ENCODE measurements at regions not wholly inside any gene's neighbourhood (a gene's known extent, or its start where the extent isn't known, plus 50 kb on each side); places are given as distances from the start of the nearest gene placed in this dataset.

GRCh38 chr4:137635108-137635507 lies 102.8 kb upstream of the PCDH18 start:
- DNase-seq (ENCODE audit: low read depth, low spot score): no peak

DNA sequence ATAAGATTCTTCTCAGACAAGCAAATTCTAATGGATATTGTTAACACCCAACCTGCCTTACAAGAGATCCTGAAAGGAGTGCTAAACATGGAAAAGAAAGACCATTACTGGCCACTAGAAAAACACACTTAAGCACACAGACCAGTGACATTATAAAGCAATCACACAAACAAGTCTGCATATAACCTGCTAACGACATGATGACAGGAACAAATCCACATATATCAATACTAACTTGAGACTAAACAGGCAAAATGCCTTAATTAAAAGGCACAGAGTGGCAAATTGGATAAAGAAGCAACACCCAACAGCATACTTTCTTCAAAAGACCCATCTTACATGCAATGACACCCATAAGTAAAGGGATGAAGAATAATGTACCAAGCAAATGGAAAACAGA lies 100.5 kb upstream of the PCDH18 start:
- DNase-seq (ENCODE audit: low read depth, low spot score): no peak

GRCh38 chr4:137631605-137632004 lies 99.3 kb upstream of the PCDH18 start:
- no peak for DNase-seq (ENCODE audit: low read depth, low spot score)

DNA sequence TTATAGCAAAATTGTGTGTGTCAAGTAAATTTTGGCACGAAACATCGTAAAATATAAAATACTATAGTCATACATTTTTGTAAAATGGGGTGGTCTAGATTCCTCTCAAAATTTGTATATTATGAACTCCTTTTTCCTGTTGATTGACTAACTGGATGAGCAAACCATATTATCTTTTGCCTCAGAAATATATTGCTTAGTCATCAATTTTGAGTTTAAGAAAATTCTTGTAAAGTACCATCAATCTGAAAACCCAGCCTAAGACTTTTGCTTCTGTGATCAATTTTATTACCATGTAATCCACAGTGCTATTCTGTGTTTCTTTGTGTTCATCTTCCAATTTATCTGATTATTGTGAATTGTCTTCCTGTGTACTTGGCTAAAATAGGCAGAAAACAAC lies 98.0 kb upstream of the PCDH18 start:
- DNase-seq (ENCODE audit: low read depth, low spot score): no peak

GRCh38 chr4:137627739-137628460 lies 95.6 kb upstream of the PCDH18 start:
- DNase-seq (ENCODE audit: low read depth, low spot score): no peak

DNA sequence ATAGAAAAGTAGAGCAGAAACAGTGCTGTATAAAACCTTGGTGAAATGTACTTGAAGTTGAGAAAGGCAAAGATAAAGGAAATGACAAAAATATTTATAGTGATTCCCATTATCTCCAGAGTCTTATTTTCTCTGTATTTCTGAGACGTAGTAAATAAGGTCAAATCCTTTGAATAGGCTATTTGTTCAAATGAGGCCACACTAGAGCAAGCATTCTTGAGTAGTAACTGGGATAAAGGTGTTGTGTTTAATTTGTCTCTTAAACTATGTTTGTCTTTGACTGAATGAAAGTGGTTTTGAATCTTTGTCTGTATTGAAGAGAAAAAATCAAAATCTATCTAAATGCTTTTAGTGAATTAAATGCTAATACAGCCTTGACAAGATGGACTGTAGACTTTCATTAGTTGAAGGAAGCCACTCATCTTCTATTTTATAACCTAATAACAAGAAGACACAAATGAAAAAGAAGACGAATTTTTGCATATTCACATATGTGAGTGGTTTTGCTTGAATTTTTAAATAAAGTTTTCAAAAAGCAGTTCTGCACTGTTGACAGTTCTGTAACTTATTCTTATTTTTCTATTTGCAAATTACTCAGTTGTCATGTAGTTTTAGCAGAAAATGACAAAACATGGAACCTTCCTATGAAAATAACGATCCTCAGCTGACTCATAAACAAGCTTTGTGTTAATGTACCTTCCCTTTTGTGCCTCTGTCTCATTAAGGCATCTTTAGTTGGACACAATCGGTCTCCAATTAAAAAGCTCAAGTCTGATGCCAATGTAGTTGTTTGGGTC lies 94.8 kb upstream of the PCDH18 start:
- no peak for DNase-seq (ENCODE audit: low read depth, low spot score)

DNA sequence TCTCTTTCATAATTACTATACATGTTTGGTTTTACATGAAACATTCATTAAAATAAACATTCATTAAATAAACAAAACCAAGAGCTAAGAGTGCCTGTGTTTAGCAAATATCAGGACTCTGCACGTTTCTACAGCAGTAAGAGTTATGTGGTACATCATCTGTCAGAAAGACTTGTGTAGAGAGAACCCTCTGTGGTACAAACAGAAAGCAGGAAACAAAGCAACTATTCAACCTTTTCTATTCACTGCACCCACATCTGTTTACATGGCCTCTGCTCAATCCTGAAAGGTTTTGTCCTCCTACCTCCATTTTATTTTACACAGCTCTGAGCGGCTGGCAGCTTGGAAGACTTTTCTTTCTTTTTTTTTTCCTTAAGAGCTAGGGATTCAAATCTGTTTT lies 90.7 kb upstream of the PCDH18 start:
- DNase-seq (ENCODE audit: low read depth, low spot score): no peak

DNA sequence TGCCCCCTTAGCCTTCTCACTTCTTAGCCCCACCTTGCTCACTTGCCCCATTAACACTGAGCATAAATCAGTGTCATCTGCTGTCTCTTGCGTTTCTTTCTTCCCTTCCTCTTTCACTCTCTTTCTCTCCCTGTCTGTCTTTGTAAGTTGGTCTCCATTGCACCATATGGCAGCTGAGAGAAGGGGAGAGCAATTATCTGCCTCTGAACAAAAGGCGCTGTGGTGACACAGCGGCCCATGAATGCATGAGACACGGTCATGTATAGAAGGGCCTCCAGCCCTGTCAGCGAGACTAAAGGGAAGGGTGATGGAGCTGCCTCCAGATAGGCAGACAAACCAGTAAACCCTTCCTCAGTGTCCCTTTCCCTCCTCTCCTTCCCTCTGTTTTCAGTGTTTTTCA lies 88.8 kb upstream of the PCDH18 start:
- DNase-seq (ENCODE audit: low read depth, low spot score): no peak

GRCh38 chr4:137614491-137614890 lies 82.2 kb upstream of the PCDH18 start:
- DNase-seq (ENCODE audit: low read depth, low spot score): no peak

GRCh38 chr4:137611998-137612700 lies 79.9 kb upstream of the PCDH18 start:
- no peak for DNase-seq (ENCODE audit: low read depth, low spot score)

DNA sequence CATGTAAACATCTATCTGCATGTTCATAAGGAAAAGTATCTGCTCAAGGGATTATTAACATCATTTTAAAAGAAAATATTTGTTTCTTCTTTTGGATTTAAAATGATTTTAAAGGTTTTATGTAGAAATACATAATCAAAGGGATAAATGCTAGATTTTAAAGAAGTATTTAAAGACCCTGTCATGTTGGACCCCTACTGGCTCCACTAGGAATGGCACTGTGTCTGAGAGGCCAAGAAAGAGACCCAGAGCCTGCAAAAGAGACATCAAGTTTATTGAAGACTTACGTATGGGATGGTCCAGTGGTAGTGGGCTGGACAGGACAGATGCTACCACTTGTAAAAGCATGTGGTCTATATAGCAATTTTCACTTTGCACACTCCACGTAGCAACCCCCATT lies 78.7 kb upstream of the PCDH18 start:
- DNase-seq (ENCODE audit: low read depth, low spot score): no peak

- DNase-seq (ENCODE audit: low read depth, low spot score): no peak
Observed at GRCh38 chr4:137609718-137610430, 77.6 kb upstream of the PCDH18 start.

DNA sequence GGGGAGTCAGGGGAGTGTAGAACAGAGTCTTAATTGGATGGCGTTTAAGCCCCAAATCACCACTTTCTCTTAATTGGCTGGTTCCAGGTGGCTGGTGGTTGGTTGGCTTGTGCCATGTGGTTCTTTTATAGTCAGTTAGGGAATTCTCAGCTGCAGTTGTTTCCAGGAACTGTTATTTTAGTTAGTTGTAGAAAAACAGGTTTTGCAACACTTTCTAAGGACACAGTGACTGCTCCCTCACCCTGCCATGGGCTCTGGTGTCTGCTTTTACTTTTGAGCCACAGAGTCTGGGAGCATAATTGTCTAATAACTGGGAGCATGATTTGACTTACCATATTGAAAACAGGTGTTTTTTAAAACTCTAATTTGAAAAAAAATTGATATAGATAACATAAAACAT lies 75.8 kb upstream of the PCDH18 start:
- DNase-seq (ENCODE audit: low read depth, low spot score): no peak

DNA sequence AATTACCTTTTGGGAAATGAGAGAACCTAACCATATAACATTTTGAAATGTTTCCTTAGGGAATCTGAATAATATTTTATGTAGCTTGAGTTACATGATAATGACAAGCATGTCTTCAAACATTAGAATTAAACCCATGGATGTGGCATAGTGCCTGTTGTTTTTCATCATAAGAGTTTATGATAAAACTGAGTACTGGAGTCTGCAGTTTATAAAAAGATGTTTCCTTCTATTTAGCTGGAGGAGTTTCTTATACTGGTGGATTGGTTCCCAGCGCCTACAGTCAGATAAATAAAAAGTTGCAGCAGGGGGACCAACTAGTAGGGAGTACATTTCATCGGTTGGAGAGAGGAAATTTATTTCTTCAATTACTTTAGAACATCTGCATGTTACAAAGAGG lies 70.1 kb upstream of the PCDH18 start:
- no peak for DNase-seq (ENCODE audit: low read depth, low spot score)

DNA sequence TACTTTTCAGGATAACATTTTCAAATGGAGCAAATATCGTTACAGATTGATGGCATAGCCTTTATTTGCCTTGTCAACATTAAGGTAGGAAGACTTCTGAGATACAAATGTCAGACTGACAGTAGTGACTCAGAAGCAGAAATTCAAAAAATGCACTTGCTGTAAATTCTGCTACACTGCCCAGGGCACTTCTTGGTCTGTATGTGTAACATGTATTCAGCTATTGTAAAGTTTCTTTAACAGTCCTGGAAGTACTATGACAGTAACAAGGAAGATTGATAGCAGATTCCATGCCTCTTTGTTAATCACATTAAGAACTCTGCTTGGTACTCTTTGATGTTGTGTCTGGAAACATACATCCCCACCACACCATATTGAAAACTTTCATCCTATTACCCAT lies 69.6 kb upstream of the PCDH18 start:
- DNase-seq (ENCODE audit: low read depth, low spot score): no peak

GRCh38 chr4:137599734-137600133 lies 67.4 kb upstream of the PCDH18 start:
- DNase-seq (ENCODE audit: low read depth, low spot score): no peak

DNA sequence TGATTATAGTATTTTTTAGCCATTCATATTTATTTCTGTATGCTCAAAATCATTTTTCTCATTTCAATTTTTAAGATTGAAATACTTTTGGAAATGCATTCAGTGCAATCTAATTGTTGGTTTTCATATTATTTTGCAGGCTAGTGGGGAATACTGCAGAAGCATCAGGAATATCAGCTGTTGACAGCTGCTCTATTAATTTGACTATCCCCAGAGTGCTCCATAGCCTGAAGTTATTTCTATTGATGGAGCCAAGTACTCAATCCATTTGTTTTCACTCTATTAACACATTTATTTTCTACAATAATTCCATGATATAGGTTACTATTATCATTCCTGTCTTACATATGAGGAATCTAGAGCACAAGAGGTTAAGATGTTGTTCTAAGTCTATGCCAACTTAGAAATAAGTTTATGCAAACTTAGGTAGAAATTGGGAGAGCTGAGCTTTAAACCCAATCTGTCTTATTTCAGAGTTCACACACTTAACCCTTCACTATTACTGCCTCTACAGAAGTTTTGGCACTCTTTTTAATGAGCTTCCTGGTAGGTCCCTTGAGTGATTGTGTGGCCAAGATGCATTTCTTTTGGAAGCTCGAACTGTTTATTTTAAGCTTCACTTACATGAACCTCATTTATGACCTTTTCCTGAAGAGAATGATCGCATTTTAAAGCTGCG lies 65.6 kb upstream of the PCDH18 start:
- no peak for DNase-seq (ENCODE audit: low read depth, low spot score)

DNA sequence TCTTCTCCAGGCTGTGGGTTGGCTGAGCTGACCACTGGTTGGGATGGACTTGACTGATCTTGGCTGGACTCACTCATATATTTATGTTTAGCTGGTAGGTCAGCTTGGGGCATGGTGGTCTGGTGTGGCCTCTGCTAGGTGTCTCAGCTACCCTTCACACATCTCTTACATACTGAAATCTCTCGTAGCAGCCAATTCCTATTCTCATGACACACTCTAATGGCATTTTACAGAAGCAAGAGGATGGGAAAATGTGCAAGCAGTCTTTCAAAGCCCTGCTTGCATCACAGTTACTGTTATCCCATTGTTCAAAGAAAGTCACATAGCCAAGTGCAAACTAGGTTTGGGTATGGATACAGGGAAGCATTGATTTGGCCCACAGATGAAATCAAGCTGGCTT lies 55.5 kb upstream of the PCDH18 start:
- no peak for DNase-seq (ENCODE audit: low read depth, low spot score)

- DNase-seq (ENCODE audit: low read depth, low spot score): no peak
Observed at GRCh38 chr4:137583671-137584070, 51.4 kb upstream of the PCDH18 start.
